DOHH2 (cell line): ENCODE measurements at regions not wholly inside any gene's neighbourhood (a gene's known extent, or its start where the extent isn't known, plus 50 kb on each side); places are given as distances from the start of the nearest gene placed in this dataset.

Source experiments
- H3F3A ChIP-seq: fragments of 200-600 bp; sonication (generic), shearing (Covaris generic); 2 replicates; pipeline ENCODE4 v1.6.0; 2016; ENCODE audit warnings: antibody characterized with exemption, mild to moderate bottlenecking; ENCODE audit not compliant: control insufficient read depth, insufficient read depth
- H3K27ac ChIP-seq: fragments of 200-600 bp; sonication (generic); 2 replicates; pipeline ENCODE4 v1.5.1; 2014; ENCODE audit warnings: low read depth, mild to moderate bottlenecking, low read length, moderate library complexity
- H3K27me3 ChIP-seq: fragments of 200-600 bp; sonication (generic); 2 replicates; pipeline ENCODE4 v1.6.1; 2014; ENCODE audit warnings: mild to moderate bottlenecking, low read length, mixed read lengths; ENCODE audit not compliant: control insufficient read depth
- H3K36me3 ChIP-seq: fragments of 200-600 bp; sonication (generic); 2 replicates; pipeline ENCODE4 v1.6.1; 2014; ENCODE audit warnings: mild to moderate bottlenecking, low read length, moderate library complexity, mixed read lengths; ENCODE audit not compliant: control insufficient read depth
- H3K4me1 ChIP-seq: fragments of 200-600 bp; sonication (generic); 2 replicates; pipeline ENCODE4 v1.6.1; 2014; ENCODE audit warnings: mild to moderate bottlenecking, low read length, mixed read lengths; ENCODE audit not compliant: control insufficient read depth
- H3K4me2 ChIP-seq: fragments of 200-600 bp; sonication (generic); 2 replicates; pipeline ENCODE4 v1.6.0; 2014; ENCODE audit warnings: mild to moderate bottlenecking, low read length, moderate library complexity
- H3K4me3 ChIP-seq: fragments of 200-600 bp; sonication (generic); 2 replicates; pipeline ENCODE4 v1.5.1; 2014; ENCODE audit warnings: mild to moderate bottlenecking, low read length, mixed read lengths
- H3K79me2 ChIP-seq: fragments of 200-600 bp; sonication (generic); 2 replicates; pipeline ENCODE4 v1.6.1; 2014; ENCODE audit warnings: mild to moderate bottlenecking, low read length, mixed read lengths; ENCODE audit not compliant: control insufficient read depth
- H3K9me2 ChIP-seq: fragments of 200-600 bp; sonication (generic); replicated peaks from 2 replicates; pipeline ENCODE4 v1.6.1; 2014; ENCODE audit warnings: mild to moderate bottlenecking, low read length, mixed read lengths; ENCODE audit not compliant: control insufficient read depth
- H3K9me3 ChIP-seq: fragments of 200-600 bp; sonication (generic); 2 replicates; pipeline ENCODE4 v1.6.1; 2014; ENCODE audit warnings: antibody characterized with exemption, low read length, mixed read lengths; ENCODE audit not compliant: control insufficient read depth, insufficient read depth
- H4K20me1 ChIP-seq: fragments of 200-600 bp; sonication (generic); 2 replicates; pipeline ENCODE4 v1.6.0; 2014; ENCODE audit warnings: low read depth, mild to moderate bottlenecking, antibody characterized with exemption, low read length, moderate library complexity; ENCODE audit not compliant: control insufficient read depth, insufficient read depth
- EZH2phosphoT487 ChIP-seq: fragments of 200-600 bp; sonication (generic); IDR thresholded peaks from 2 replicates; pipeline ENCODE4 v1.6.1; 2017; ENCODE audit warnings: borderline replicate concordance, mild to moderate bottlenecking, antibody characterized with exemption, low read length, moderate library complexity, mixed read lengths
- TF ChIP-seq, protein P1 (sequence below): fragments of 200-600 bp; sonication (generic); IDR thresholded peaks from one replicate; pipeline ENCODE4 v1.5.1; 2014; ENCODE audit warnings: antibody characterized with exemption, mild to moderate bottlenecking, low read depth, low read length; ENCODE audit not compliant: poor library complexity, severe bottlenecking

DNA sequence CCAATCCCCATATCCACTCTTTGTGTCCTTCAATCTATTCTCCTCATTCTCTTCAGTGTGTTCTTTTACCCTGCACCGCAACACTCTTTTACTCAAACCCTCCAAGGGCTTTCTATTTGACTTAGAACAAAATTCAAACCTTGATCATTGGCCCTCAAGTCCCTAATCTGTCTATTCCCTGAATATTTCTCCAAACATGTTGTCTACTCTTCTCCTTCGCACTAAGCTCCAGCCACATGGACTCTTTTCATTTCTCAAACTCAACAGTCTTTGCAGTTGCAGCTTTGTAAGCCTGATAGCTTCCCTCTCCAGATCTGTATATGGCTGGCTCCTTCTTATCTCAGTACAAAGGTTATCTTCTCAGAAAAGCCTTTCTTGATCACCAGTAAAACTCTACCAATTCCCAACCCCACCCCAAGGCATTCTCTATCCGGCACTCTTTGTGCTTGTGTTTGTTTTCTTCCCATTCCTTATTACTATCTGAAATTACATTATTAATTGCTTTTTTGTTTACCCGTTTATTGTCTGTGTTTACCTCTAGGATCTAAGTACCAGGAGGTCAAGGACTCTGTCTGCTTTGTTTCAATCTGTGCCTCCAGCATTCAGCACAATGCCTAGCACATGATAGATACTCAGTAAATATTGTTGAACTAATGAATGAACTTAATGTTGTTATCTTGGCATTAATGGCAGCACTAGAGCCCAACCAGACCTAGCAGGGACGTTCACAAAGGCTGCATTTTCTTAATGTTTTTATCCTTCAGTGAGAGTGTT, 147.4 kb downstream of the BBOX1 start:
- peaks cover 17% of the 10 kb centered on the region for H3K27me3 ChIP-seq
- H3K9me2 ChIP-seq: no peaks in the 10 kb centered on the region
- H3K4me3 ChIP-seq: no peak overlapping the region
- H3K79me2 ChIP-seq: no peaks in the 10 kb centered on the region
- no peaks in the 10 kb centered on the region for H3K9me3 ChIP-seq
- no peaks in the 10 kb centered on the region for H4K20me1 ChIP-seq
- no peak for TF ChIP-seq EZH2phosphoT487
- TF ChIP-seq, protein P1, sequence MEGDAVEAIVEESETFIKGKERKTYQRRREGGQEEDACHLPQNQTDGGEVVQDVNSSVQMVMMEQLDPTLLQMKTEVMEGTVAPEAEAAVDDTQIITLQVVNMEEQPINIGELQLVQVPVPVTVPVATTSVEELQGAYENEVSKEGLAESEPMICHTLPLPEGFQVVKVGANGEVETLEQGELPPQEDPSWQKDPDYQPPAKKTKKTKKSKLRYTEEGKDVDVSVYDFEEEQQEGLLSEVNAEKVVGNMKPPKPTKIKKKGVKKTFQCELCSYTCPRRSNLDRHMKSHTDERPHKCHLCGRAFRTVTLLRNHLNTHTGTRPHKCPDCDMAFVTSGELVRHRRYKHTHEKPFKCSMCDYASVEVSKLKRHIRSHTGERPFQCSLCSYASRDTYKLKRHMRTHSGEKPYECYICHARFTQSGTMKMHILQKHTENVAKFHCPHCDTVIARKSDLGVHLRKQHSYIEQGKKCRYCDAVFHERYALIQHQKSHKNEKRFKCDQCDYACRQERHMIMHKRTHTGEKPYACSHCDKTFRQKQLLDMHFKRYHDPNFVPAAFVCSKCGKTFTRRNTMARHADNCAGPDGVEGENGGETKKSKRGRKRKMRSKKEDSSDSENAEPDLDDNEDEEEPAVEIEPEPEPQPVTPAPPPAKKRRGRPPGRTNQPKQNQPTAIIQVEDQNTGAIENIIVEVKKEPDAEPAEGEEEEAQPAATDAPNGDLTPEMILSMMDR: no peak
- H3F3A ChIP-seq: no peaks in the 10 kb centered on the region
- H3K27ac ChIP-seq: no peak overlapping the region
- no peak overlapping the region for H3K4me2 ChIP-seq
- no peaks in the 10 kb centered on the region for H3K4me1 ChIP-seq
- no peaks in the 10 kb centered on the region for H3K36me3 ChIP-seq

DNA sequence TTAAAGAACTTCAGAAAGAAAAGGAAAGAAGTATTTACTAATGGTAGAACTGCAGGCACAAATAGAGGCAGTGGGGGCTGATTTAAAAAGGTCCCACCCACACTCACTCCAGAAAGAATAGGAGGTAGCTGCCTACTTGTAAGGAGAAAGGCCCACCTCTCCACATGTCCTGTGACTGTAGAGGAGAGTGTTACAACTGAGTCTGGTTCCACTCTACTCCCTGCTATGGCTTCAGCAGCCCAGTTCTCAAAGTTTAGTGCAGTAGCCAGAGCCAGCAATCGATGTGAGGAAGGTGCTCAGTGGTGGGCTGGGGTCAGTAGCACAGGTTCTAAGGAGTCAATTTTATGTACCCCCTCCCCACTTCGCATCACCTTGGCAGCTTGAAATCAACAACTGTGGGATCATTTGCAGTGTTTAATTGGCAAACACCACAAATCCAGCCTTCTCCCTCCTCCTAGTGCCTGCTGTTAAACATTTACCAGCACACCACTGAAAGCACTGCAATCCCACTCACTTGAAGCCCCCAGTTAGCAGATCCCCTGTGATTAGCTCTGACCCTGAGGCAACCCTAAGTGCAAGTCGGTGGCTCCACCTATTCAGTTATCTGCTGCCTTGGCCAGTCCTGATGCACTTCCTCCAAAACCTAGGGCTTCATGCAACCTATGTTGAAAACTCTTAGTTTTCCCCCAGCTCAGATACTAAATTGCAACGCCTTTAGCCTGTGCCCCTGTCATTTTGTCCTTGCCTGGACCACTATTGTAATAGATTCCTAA, 146.6 kb downstream of the BBOX1 start:
- Histone ChIP-seq H4K20me1 (no peaks in the 10 kb centered on the region), H3K4me1 (no peaks in the 10 kb centered on the region), H3K79me2 (no peaks in the 10 kb centered on the region), H3K4me3 (no peak overlapping the region), H3K27ac (no peak overlapping the region), H3K27me3 (peaks cover 17% of the 10 kb centered on the region), H3K36me3 (no peaks in the 10 kb centered on the region), H3F3A (no peaks in the 10 kb centered on the region), H3K9me2 (no peaks in the 10 kb centered on the region), H3K9me3 (no peaks in the 10 kb centered on the region), H3K4me2 (no peak overlapping the region)
- TF ChIP-seq EZH2phosphoT487: no peak
- TF ChIP-seq, protein P1: no peak

DNA sequence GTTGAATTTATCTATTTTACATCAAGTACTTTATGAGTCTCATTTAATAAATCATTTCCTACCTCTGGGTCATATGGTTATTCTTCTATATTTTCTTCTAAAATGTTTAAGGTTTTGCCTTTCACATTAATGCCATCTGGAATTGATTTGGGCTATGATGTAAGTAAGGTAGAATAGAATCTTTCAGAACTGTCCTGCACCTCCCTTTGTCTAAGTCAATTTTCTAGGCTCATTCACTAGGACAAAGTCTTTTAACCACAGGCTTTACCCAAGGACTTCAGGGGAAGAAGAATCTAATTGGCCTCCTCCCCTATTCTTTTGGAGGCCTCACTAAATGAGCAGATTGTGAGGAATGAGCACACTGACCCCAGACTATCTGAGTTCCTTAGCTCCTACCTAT, 146.0 kb downstream of the BBOX1 start:
- Histone ChIP-seq H3K4me1 (no peaks in the 10 kb centered on the region), H3F3A (no peaks in the 10 kb centered on the region), H4K20me1 (no peaks in the 10 kb centered on the region), H3K4me3 (no peak overlapping the region), H3K9me3 (no peaks in the 10 kb centered on the region), H3K9me2 (no peaks in the 10 kb centered on the region), H3K4me2 (no peak overlapping the region), H3K27me3 (peaks cover 17% of the 10 kb centered on the region), H3K27ac (no peak overlapping the region), H3K79me2 (no peaks in the 10 kb centered on the region), H3K36me3 (no peaks in the 10 kb centered on the region)
- no peak for TF ChIP-seq EZH2phosphoT487
- TF ChIP-seq, protein P1: no peak
